Renal cortex interstitium (tissue), 11 donors: ENCODE measurements at regions not wholly inside any gene's neighbourhood (a gene's known extent, or its start where the extent isn't known, plus 50 kb on each side); places are given as distances from the start of the nearest gene placed in this dataset.

Experiments
- DNase-seq, 11 donors: peaks; one replicate each; pipeline ENCODE4 v3.0.0-alpha.2; 2013; ENCODE audit warnings: low read depth in 9 of 11, low spot score in 4 of 11; ENCODE audit errors: extremely low read depth in 1 of 11

GRCh38 chr15:94670438-94671034 lies 439.2 kb downstream of the MCTP2 start:
- peak in 10 of 11 donors; percentile 40 to 77 (median 66) for DNase-seq

GRCh38 chr15:94671858-94672532 lies 440.6 kb downstream of the MCTP2 start:
- DNase-seq = peak in 4 of 11 donors; percentile 28 to 43 (median 40)

- no peak for DNase-seq
Measured at GRCh38 chr15:94673801-94674200, 442.4 kb downstream of the MCTP2 start.

GRCh38 chr15:94674296-94674695 lies 442.9 kb downstream of the MCTP2 start:
- peak in 5 of 11 donors; percentile 34 to 51 (median 40) for DNase-seq

- DNase-seq = no peak
Measured at GRCh38 chr15:94677202-94677790, 445.9 kb downstream of the MCTP2 start.

GRCh38 chr15:94682171-94682570 lies 450.8 kb downstream of the MCTP2 start:
- DNase-seq = no peak

- DNase-seq = no peak
Measured at GRCh38 chr15:94683902-94684301, 452.5 kb downstream of the MCTP2 start.

GRCh38 chr15:94691169-94691568 lies 459.8 kb downstream of the MCTP2 start:
- no peak for DNase-seq

GRCh38 chr15:94692710-94693109 lies 461.3 kb downstream of the MCTP2 start:
- no peak for DNase-seq

GRCh38 chr15:94700211-94700610 lies 468.9 kb downstream of the MCTP2 start:
- DNase-seq = peak in 2 of 11 donors; percentile 5 to 15

- no peak for DNase-seq
Measured at GRCh38 chr15:94701281-94701985, 470.1 kb downstream of the MCTP2 start.

GRCh38 chr15:94703596-94703995 lies 472.2 kb downstream of the MCTP2 start:
- DNase-seq = no peak

- DNase-seq = no peak
Measured at GRCh38 chr15:94704421-94704820, 473.1 kb downstream of the MCTP2 start.

GRCh38 chr15:94704946-94705345 lies 473.6 kb downstream of the MCTP2 start:
- DNase-seq = no peak

GRCh38 chr15:94709319-94709718 lies 478.0 kb downstream of the MCTP2 start:
- DNase-seq = no peak

- no peak for DNase-seq
Measured at GRCh38 chr15:94722024-94722636, 490.8 kb downstream of the MCTP2 start.

- no peak for DNase-seq
Measured at GRCh38 chr15:94723801-94724200, 492.4 kb downstream of the MCTP2 start.

GRCh38 chr15:94731286-94731685 lies 499.9 kb downstream of the MCTP2 start:
- no peak for DNase-seq

- DNase-seq = no peak
Measured at GRCh38 chr15:94734460-94734859, 503.1 kb downstream of the MCTP2 start.
